Tibial artery (tissue), 4 donors: ENCODE measurements at regions not wholly inside any gene's neighbourhood (a gene's known extent, or its start where the extent isn't known, plus 50 kb on each side); places are given as distances from the start of the nearest gene placed in this dataset.
"Not testable (repeated sequence)": the region's sequence is repeated elsewhere in the genome, so short reads cannot be mapped to it uniquely, and the experiment has no call there.

Source experiments
- DNase-seq, 2 donors: peaks; one replicate each; pipeline ENCODE4 v3.0.0-alpha.2; 2019
- H3K27ac ChIP-seq, 2 donors: fragments of 200-600 bp; sonication (generic) in 1 of 2; 1 replicate in 1 of 2; 2 replicates in 1 of 2; pipeline ENCODE4 v1.5.1; 2018 to 2019; ENCODE audit warnings: mild to moderate bottlenecking in 1 of 2
- H3K27me3 ChIP-seq, 2 donors: fragments of 200-600 bp; sonication (generic) in 1 of 2; one replicate each; pipeline versions ENCODE4 v1.5.1 to v1.6.0; 2016 to 2019
- H3K36me3 ChIP-seq, 3 donors: fragments of 200-600 bp; sonication (generic) in 2 of 3; one replicate each; pipeline ENCODE4 v1.5.1; 2016 to 2019; ENCODE audit warnings: mild to moderate bottlenecking in 2 of 3
- H3K4me1 ChIP-seq, 4 donors: fragments of 200-600 bp; sonication (generic) in 2 of 4; 1 replicate in 3 of 4; 2 replicates in 1 of 4; pipeline ENCODE4 v1.5.1; 2016 to 2019
- H3K4me3 ChIP-seq, 2 donors: fragments of 200-600 bp; sonication (generic) in 1 of 2; 1 replicate in 1 of 2; 2 replicates in 1 of 2; pipeline ENCODE4 v1.5.1; 2018 to 2019; ENCODE audit warnings: mild to moderate bottlenecking in 2 of 2
- H3K9me3 ChIP-seq, 3 donors: fragments of 200-600 bp; sonication (generic) in 1 of 3; one replicate each; pipeline ENCODE4 v1.5.1; 2016 to 2019
- CTCF ChIP-seq, 2 experiments: fragments of 200-600 bp in 1 of 2; fragments of 450-650 bp in 1 of 2; IDR thresholded peaks; one replicate each; pipeline ENCODE4 v1.5.1; 2017 to 2019; ENCODE audit warnings: antibody characterized with exemption in 2 of 2, mild to moderate bottlenecking in 1 of 2, moderate library complexity in 1 of 2
- intact Hi-C: fragments of 100-400 bp; cut with DNase I; formaldehyde crosslinking; loops from one replicate; pipeline ENCODE4 v1.15.0; 2023; ENCODE audit warnings: low total_unique reads

- H3K27ac ChIP-seq: no peak overlapping the region
- H3K4me1 ChIP-seq: no peaks in the 10 kb centered on the region
- no peak for TF ChIP-seq CTCF (IDR thresholded peaks at IDR 0.05)
- H3K9me3 ChIP-seq: no peaks in the 10 kb centered on the region
- no peaks in the 10 kb centered on the region for H3K36me3 ChIP-seq
- peaks cover 0 to 3% of the 10 kb centered on the region in 2 donors for H3K27me3 ChIP-seq
- no peak for DNase-seq
- intact Hi-C loops: no loop called here
- H3K4me3 ChIP-seq: no peak overlapping the region
These were observed 170.0 kb upstream of the NDN start for GRCh38 chr15:23857028-23857641.

DNA sequence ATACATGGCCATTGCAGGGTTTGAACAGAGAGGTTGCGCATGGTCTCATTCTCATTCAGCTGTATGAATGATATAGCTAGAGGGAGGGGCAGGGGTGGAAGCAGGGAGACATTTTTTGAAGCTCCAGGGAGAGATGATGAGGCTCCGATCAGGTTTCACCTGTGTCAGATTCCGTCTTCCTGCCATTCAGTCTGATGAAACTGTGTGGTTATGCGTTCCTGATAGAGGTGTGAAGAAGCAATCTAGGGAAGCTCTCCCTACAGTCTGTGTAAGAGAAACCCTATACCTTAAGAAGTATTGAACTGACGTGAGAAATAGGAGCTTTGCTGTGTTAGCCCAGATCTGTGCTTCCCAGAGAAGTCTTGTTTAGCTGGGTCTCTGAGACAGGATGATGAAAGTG lies 171.9 kb upstream of the NDN start:
- peaks cover 0 to 3% of the 10 kb centered on the region in 2 donors for H3K27me3 ChIP-seq
- no peak for DNase-seq
- no peak overlapping the region for H3K27ac ChIP-seq
- intact Hi-C loops: no loop called here
- no peak overlapping the region for H3K4me3 ChIP-seq
- H3K9me3 ChIP-seq: no peaks in the 10 kb centered on the region
- H3K36me3 ChIP-seq: no peaks in the 10 kb centered on the region
- no peak for TF ChIP-seq CTCF (IDR thresholded peaks at IDR 0.05)
- H3K4me1 ChIP-seq: no peaks in the 10 kb centered on the region

GRCh38 chr15:23860290-23861245 lies 173.5 kb upstream of the NDN start:
- Histone ChIP-seq H3K27ac (no peak overlapping the region), H3K36me3 (no peaks in the 10 kb centered on the region), H3K4me1 (no peaks in the 10 kb centered on the region), H3K27me3 (peaks cover 0 to 3% of the 10 kb centered on the region in 2 donors), H3K9me3 (no peaks in the 10 kb centered on the region), H3K4me3 (no peak overlapping the region)
- no peak for TF ChIP-seq CTCF (IDR thresholded peaks at IDR 0.05)
- intact Hi-C loops: loop anchor here (10.0 kb wide), 1 partner anchor 216 kb away; the partner anchor contains the start of gene MAGEL2
- DNase-seq: no peak

GRCh38 chr15:23866832-23867231 lies 179.7 kb upstream of the NDN start:
- DNase-seq: no peak
- no peaks in the 10 kb centered on the region for H3K9me3 ChIP-seq
- H3K36me3 ChIP-seq: no peaks in the 10 kb centered on the region
- H3K27me3 ChIP-seq: peaks cover 0 to 5% of the 10 kb centered on the region in 2 donors
- no peak overlapping the region for H3K27ac ChIP-seq
- H3K4me1 ChIP-seq: no peaks in the 10 kb centered on the region
- intact Hi-C loops: loop anchor here (10.0 kb wide), 1 partner anchor 222 kb away; the partner anchor contains the start of gene MAGEL2
- H3K4me3 ChIP-seq: no peak overlapping the region
- no peak for TF ChIP-seq CTCF (IDR thresholded peaks at IDR 0.05)

- Histone ChIP-seq H3K27ac (no peak overlapping the region), H3K4me1 (no peaks in the 10 kb centered on the region), H3K27me3 (peaks cover 0 to 5% of the 10 kb centered on the region in 2 donors), H3K4me3 (no peak overlapping the region), H3K9me3 (no peaks in the 10 kb centered on the region), H3K36me3 (no peaks in the 10 kb centered on the region)
- intact Hi-C loops: loop anchor here (10.0 kb wide), 1 partner anchor 225 kb away; the partner anchor contains the start of gene MAGEL2
- no peak for TF ChIP-seq CTCF (IDR thresholded peaks at IDR 0.05)
- DNase-seq: no peak
These were observed 182.3 kb upstream of the NDN start for GRCh38 chr15:23869396-23869795.

- H3K4me1 ChIP-seq, H3K27me3 ChIP-seq, H3K27ac ChIP-seq, H3K4me3 ChIP-seq, intact Hi-C loops, DNase-seq, H3K36me3 ChIP-seq, H3K9me3 ChIP-seq: not testable (repeated sequence)
These were observed 186.5 kb upstream of the NDN start for GRCh38 chr15:23873613-23874012.
